ENCODE measurements at regions not wholly inside any gene's neighbourhood (a gene's known extent, or its start where the extent isn't known, plus 50 kb on each side); places are given as distances from the start of the nearest gene placed in this dataset.

DNA sequence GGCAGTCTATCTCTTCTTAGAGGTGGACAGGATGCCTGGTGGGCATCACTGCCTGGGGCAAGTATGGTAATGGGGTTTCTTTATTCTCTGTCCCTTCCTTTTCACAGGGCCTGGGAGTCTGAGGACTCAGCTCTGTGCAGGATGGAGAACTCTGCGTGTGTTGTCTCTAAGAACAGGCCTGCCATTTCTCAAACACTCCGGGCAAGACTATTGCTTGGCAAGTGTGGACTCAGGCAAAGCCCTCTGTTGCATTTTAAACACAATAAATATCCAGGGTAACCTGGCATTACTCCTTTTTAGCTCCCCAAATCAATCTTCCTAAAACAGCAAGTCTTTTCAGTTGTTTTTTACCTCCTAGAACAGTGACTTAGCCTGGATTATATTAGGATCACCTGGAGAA is 185.1 kb upstream of the ROPN1 start:
- DNase-seq (ENCODE audit: low spot score): no peak

DNA sequence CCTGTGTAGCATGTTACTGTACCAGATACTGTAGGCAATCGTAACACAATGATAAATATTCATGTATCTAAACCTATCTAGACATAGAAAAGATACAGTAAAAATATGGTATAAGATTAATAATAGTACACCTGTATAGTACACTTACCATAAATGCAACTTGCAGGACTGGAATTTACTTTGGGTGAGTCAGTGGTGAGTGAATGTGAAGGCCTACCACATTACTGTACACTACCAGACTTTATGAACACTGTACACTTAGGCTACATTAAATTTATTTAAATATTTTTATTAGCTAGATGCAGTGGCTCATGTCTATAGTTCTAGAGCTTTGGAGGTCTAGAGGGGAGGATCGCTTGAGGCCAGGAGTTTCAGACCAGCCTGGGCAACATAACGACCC is 186.6 kb upstream of the ROPN1 start:
- no peak for DNase-seq (ENCODE audit: low spot score)

DNA sequence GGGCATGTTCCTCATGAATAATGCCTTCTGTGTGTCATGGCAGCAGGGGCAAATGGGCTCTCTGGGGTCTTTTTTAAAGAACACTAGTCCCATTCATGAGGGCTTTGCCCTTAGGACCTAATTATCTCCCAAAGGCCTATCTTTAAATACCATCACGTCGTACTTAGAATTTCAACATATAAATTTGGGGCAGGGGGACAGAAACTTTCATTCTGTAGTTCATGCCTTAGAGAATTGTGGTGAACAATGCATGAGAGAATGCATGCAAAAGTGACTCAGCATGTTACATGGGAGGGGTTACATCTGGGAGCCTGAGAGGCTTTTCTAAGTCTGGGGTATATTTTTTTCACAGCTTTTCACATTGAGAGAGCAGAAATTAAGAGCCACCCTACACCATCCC is 208.5 kb upstream of the ROPN1 start:
- no peak for DNase-seq (ENCODE audit: low spot score)

DNA sequence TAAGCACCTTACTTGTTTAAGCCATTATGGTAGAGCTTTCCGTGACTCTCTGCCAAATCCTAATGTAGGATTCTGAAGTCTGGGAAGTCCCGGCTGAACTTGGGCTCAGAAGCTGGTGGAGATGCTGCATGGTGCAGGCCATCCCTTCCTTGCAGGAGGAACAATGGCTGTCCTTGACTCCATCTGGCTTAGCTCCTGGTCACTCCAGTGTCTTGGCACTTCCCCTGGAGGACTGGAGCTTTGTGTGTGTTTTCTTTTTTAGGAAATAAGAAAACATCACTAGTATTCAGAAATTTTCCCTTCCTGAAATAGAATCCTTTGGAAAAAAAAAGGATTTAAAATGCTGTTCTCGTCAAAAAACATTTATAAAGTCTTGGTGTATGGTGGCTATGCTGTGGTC is 209.3 kb upstream of the ROPN1 start:
- DNase-seq (ENCODE audit: low spot score): no peak

DNA sequence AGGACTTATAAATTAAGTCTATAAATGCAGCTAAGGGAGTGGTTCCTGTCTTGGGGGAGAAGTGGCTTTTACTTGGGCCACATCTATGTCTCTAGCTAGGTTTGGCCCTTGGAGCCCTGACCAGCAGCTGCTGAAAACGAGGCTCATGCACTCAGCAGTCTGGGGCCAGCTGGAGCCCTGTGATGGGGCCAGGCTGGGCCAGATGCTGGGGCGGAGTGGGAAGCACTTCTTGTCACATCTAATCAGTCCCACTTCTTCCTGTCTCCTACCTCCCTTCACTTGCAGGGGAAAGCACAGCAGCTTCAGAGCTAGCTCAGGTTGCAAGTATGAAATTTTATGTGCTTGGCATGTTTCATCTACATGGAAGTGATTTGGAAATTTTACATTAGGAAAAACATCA is 209.9 kb upstream of the ROPN1 start:
- DNase-seq (ENCODE audit: low spot score): no peak

DNA sequence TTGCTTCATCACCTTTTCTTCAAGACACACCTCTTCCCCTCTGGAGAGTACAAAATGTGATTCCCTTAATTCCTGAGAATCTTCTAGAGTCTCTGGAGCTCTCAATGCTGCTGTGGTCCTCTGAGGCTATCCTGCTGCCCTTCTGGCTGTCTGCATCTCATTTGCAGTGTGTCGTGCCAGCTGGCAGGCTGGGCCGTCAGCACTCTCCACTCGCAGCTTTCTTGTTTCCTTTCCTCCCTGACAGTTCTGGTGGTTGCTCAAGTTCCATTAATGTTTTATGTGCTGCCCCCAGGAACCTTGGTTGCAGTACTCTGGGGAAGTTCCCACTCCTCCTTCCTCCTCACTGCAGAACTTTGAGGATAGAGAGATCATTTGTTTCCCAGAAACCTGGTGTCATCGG is 210.8 kb upstream of the ROPN1 start:
- peak; percentile 57 for DNase-seq (ENCODE audit: low spot score)

DNA sequence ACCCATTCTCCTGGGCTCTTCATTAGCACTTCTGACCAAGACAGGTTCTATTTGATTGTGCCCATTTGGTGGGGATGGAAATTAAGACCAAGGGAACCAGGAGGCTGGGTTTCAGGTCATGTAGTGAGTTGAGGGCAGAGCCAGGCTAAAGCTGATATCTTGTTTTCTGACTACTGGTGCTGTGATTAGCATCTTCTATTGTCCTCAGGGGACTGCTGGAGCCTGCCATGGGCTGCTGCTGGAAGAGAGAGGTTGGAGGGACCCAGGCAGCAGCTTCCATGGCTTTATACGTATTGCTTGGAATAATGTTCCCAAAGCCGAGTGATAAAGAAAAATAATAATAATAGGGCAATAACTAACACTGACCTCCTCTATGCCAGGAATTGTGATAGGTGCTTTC is 211.4 kb upstream of the ROPN1 start:
- no peak for DNase-seq (ENCODE audit: low spot score)

DNA sequence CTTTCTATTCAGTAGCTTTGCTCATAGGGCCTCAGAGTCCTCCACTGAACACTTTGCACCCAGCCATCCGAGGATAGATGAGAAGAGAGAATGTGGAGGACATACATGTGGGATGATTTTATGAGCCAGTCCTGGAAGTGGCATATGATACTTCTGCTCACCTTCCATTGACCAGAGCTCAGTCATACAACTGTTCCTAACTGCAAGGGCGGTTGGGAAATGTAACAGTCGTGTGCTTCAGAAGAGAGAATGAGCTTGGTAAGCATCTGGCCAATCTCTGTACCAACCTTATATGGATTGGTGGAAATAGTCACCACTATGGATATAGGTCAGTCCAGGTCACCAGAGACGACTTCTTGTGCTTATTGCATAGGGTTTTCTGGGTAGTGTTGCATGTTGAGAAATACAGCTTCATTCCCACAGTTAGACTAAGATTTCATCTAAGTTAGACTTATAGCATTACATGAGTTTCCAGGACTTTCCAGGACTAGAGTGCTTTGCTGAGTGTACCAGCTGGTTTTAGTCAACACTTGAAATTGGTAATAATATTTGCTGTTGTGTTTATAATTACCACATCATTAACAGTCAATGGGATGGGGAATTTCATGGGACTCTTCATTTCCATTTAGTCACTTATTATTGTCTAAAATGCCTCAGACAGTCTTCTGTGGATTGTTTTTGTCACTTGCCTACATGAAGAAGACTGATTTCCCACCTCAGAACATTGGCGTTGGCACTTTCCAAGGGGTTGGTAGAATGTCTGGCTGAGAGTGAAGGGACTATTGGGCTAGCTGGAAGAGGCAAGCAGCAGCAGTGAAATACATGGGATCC is 214.5 kb upstream of the ROPN1 start:
- DNase-seq (ENCODE audit: low spot score): no peak

DNA sequence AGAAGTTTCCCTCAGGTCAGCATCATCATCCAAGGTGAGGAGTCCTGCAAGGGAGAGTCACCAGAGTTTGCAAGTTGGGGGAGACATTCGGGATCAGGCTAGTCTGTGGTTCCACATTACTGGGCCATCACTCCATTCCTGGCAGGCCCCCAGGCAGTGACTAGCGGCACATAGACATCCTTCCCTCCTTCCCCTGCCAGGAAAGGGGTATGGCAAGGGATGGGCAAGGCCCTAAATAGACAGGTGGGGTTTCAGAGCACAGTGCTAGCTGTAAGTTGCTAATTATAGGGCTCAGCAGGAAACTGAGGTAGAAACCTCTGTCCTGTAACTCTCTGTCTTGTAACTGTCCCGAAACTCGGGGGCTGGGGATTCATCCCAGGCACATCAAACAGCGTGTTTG is 215.2 kb upstream of the ROPN1 start:
- DNase-seq (ENCODE audit: low spot score): no peak

DNA sequence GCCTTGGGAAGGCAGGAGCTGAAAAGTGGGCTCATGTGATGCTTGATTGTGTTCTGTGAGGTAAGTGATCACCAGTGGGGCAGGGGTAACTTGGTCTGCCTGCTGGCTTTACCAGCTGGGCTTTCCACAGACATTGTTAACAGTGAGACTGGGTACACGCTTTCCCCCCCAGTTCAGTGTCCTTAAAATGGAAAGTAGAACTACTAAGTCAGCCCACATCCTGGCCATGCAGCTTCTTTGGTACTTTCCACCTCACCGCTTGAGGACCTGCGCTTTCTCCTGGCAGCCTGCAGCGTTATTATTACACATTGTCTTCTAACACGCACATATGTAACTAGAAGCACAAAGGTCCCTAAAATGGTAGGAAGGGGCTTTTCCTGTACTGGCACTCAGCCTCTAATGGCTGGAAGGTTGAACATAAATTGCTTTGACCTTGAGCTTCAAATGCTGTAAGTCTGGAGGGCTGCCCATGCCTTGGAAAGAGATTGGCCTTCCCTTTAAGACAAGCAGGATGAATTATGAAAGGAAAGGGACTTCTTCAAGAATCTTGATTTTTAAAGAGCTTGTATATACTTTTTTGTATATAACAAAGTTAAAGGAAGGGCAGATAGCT is 216.1 kb upstream of the ROPN1 start:
- DNase-seq (ENCODE audit: low spot score): no peak

DNA sequence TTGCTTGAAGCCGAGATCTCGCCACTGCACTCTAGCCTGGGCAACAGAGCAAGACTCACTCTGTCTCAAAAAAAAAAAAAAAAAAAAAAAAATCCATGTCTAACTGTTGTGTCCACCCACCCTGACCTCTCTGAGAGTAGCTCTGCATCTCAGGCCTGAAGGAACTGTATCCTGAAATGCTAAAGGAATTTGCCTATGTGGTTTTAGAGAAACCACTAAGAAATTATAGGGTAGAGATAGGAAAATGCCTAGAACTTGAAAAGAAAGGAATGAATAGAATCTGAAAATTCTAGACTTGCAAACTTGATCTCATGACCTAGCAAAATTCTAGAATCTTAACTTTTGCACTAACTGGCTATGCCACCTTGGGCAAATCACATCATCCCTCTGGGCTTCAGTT is 217.5 kb upstream of the ROPN1 start:
- no peak for DNase-seq (ENCODE audit: low spot score)

DNA sequence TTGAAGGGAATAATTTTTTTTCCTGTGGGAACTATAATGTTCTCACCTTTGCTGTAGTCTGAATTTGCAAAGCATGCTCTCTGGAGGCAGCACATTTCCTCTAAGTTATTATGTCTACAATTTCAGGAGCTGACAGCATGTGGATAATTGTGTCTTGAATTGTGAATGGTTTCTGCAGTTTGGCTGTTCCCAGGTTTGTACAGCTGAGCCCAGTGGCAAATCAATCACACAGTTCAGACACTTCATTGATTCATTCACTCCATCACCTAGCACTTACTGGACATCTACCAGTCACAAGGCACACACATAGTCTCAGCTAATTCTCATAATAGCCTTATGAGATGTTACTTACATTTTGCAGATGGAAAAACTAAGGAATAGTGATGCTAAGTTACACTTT is 219.0 kb upstream of the ROPN1 start:
- no peak for DNase-seq (ENCODE audit: low spot score)

DNA sequence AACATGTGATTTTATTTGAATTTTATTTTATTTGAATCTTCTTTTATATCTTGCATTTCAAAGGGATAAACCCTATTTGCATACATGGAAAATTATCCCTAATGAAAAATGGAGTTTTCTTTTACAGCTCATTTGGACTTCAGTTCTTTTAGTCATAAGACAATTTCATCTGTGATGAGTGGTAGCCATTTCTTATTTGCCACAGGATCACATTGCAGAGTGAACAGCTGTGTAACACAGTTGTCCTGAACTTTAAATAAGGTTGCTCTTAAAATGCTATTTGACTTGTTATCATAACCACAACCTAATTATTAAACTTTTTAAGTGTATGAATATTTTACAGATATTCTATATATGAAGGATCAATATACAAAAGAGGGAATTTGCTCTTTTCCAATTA is 221.7 kb upstream of the ROPN1 start:
- DNase-seq (ENCODE audit: low spot score): no peak

DNA sequence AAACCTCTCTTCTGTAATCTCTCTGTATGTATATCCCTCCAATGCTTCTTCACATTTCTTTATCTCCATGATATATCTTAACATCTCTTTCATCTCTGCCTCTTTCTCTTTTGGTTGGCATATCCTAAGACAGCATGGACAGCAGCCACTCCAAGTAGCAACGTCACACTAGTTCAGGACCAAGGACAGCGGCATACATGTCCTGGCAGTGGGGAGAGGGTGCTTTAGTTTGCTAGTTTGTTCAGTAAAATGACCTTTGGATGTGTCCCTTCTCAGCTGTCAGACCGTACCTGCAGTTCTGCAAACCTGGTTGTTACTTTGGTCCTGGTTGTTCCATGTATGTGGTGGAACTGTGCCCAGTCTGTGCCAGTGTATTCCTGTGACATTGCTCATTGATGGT is 225.6 kb upstream of the ROPN1 start:
- DNase-seq (ENCODE audit: low spot score): peak; percentile 81

DNA sequence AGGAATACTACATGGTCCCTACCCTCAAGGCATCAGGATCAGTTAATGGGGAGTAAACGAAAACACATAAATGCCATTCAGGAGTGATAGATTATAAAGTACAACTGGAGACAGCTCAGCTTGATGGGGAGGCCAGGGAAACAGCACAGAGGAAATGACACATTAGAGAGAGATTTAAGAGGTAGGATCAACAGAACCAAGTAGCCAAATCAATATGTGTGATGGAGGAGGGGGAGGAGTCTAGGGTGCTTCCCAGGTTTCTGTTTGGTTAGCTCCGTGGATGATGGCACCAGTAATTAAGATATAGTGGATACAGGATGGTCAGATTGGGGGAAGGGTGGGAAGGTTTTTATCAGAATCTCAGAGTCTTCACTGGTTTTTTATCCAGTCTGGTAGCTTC is 229.5 kb upstream of the ROPN1 start:
- no peak for DNase-seq (ENCODE audit: low spot score)

DNA sequence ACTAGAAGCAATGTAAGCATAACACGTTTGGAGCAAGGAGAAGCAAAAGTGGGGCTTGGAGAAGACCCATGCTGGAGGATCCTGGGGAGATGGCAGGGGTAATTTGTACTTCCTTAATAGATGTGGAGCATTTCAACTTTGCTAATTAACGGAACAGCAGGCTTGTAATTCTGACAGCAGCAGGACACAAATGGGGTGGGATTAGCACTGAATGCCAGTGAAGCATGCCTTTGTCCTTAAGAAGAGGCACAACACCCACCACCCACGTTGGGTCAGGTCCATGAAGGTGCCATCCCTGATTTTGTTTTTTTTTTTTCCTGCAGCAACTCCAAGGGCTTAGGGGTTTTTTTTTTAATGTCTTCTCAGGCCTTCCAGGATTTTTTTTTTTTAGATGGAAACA is 231.9 kb upstream of the ROPN1 start:
- no peak for DNase-seq (ENCODE audit: low spot score)

DNA sequence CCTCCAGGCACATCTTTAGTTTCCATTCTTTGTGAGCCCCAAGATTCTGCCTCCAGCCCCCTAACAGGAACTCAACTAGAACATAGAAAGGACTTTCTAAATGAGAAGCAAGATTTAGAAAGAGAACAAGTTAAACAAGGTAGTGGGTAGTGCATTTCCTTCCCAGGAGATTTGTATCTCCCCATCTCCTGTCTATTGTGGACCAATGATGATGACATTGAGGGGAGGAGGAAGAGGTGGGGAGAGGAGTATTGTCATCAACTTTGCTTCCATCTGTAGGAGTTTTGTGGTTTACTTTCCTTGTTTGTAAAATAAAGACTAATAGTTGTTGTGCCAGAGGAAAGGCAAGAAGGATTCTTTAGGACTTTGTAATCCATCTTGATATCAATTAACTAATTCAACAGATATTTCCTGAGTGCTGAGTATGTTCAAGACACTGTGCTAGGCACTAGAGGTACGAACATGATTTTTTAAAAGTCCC is 235.3 kb upstream of the ROPN1 start:
- no peak for DNase-seq (ENCODE audit: low spot score)

DNA sequence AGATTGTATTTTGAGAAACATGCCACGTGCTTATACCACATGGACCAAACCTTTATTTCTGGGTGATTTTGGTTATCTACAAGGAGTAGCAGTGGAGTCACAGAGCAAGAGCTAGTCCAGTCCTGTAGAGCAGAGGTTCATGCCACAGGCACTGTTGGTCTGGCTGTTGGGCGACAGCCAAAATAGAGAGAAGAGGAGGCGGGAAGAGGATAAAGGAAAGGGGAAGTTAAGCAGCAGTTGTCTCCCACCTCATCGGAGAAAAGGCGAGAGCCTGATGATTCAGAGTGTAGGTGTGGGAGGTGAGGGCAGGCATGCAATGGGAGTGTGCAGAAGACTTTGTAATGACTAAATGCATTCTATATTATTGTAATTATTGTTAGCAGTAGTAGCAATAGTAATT is 237.5 kb upstream of the ROPN1 start:
- DNase-seq (ENCODE audit: low spot score): no peak

DNA sequence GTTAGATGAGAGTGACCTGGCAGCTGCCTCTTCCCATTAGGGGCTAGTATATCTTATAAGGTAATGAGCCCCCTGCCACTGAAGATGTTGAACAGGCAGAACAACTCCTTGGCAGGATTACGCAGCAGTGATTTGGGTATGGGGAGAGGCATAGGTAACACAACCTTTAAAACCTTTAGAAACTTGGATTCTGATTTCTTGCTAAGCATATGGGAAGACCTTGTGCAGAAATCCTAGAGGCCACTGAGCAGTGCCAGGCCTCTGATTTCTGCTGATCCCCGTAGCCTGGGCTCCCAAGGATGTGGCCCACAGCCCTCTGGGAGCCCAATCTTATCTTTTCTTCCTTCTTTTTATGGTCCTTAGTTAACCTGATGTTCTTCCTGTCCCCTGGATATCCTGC is 237.9 kb upstream of the ROPN1 start:
- no peak for DNase-seq (ENCODE audit: low spot score)

DNA sequence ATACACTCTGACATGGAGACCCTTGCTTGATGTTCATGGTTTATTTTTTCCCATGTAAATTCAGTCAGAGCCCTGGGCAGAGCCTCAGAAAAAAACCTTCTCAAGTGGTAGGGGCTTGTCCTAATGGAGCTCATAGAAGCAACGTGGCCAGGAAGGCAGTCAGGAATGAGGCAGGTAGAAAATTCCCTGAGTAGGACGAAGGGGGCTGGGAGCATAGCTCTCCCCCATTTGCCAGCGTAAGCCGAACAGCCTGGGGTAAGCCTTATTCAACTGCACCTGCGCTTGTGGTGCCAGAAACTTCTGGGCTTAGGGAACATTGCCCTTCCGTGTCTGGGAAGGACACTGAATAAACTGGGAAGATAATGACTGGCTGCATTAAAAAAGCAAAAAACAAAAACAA is 238.5 kb upstream of the ROPN1 start:
- no peak for DNase-seq (ENCODE audit: low spot score)

DNA sequence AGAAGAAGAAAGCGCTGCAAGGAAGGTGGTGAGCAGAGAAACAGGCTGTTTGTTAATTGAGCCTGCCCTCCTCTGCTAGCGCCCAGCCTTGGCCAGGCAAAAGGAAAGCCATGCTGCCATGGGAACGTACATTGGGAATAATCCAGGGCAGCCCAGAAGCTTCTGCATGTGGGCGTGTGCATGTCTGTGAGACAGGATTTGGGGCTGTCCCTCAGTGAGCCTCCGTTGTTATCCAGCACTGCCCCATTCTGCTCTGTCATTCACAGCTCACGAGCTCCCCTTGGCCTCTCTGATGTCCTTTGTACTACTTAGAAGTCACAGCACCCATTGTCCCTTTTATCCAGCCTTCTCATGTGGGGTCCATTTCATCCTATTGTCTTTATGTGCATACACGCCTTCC is 239.1 kb upstream of the ROPN1 start:
- DNase-seq (ENCODE audit: low spot score): no peak

DNA sequence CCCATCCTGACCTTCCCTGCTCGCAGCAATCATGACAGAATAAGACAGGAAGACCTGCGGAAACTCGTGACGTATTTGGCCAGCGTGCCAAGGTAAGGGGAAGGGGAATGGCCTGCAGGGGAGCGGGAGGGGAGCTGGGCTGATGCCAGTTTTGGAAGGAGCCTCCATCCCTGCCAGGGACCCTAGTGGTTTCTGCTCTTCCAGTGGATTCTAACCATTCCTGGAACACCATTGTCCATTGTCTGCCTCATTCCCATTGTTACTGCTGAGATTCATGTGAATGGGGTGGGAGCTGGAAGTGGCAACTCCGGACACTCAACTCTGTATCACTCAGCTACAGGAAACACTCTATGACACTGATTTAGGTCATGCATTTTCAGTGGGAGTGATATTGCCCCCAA is 242.9 kb upstream of the ROPN1 start:
- no peak for DNase-seq (ENCODE audit: low spot score)

DNA sequence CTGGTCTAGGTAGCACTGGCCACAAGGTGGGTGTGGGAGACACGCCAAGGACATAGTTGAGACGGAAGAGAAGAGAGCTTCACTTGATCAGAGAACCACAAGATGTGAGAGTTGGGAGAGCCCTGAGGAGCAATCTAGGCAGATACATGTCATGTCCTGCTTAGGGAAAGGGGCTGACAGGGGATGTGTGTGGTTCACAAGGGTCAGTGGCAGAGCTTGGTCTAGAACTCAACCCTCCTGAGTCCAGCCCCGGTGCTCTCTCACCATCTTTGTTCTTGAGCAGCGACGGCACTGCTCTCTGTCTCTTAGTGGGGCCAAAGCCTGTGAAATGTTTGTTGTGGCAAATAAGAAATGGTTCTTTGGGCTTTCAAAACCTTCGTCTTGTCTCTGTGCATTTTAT is 243.5 kb upstream of the ROPN1 start:
- DNase-seq (ENCODE audit: low spot score): no peak

Data from umbilical cord (tissue), 1 donor.